ENCODE measurements at regions not wholly inside any gene's neighbourhood (a gene's known extent, or its start where the extent isn't known, plus 50 kb on each side); places are given as distances from the start of the nearest gene placed in this dataset.

GRCh38 chr1:56024155-56024554, 555.2 kb downstream of the PLPP3 start:
- TF ChIP-seq POLR2AphosphoS5 (IDR thresholded peaks at IDR 0.05; ENCODE audit: low read depth, low read length) (no peak), POLR2A (IDR thresholded peaks at IDR 0.05; ENCODE audit: low read depth, low read length) (no peak), TAF1 (IDR thresholded peaks at IDR 0.05; ENCODE audit: low read depth, low read length) (no peak), SPI1 (IDR thresholded peaks at IDR 0.05; ENCODE audit: low read depth, low read length) (no peak), PAX5 (IDR thresholded peaks at IDR 0.05; ENCODE audit: insufficient read depth, low read length, severe bottlenecking) (no peak)
